Epithelial cell of proximal tubule (primary cell): ENCODE measurements at regions not wholly inside any gene's neighbourhood (a gene's known extent, or its start where the extent isn't known, plus 50 kb on each side); places are given as distances from the start of the nearest gene placed in this dataset.
A peak's percentile ranks its signal among the peaks of the same experiment; 100 is the strongest.

Experiments used
- DNase-seq: peaks from one replicate; pipeline ENCODE4 v3.0.0-alpha.2; 2011; ENCODE audit warnings: low read depth
- H3K4me3 ChIP-seq: 2 replicates; pipeline ENCODE4 v1.5.1; 2011; ENCODE audit warnings: low read depth, mild to moderate bottlenecking, low read length
- CTCF ChIP-seq: conservative IDR thresholded peaks from 2 replicates; pipeline ENCODE4 v1.5.1; 2012; ENCODE audit warnings: low read depth, mild to moderate bottlenecking, low read length

GRCh38 chr4:20302336-20302735 lies 50.6 kb downstream of the SLIT2 start:
- TF ChIP-seq CTCF: no peak
- no peak overlapping the region for H3K4me3 ChIP-seq
- no peak for DNase-seq

- DNase-seq: no peak
- no peak overlapping the region for H3K4me3 ChIP-seq
- TF ChIP-seq CTCF: peak; percentile 64
These were observed 54.3 kb downstream of the SLIT2 start for GRCh38 chr4:20305976-20306375.

GRCh38 chr4:20311856-20312255 lies 60.2 kb downstream of the SLIT2 start:
- no peak overlapping the region for H3K4me3 ChIP-seq
- DNase-seq: no peak
- TF ChIP-seq CTCF: no peak

GRCh38 chr4:20313237-20314030 lies 61.7 kb downstream of the SLIT2 start:
- DNase-seq: no peak
- TF ChIP-seq CTCF: peak; percentile 46

GRCh38 chr4:20317424-20317985 lies 65.8 kb downstream of the SLIT2 start:
- TF ChIP-seq CTCF: no peak

More at GRCh38 chr4:20313237-20314030, 61.7 kb downstream of the SLIT2 start:
- H3K4me3 ChIP-seq: no peak overlapping the region

GRCh38 chr4:20318001-20318908 lies 66.5 kb downstream of the SLIT2 start:
- H3K4me3 ChIP-seq: no peak overlapping the region
- DNase-seq: no peak
- no peak for TF ChIP-seq CTCF

More at GRCh38 chr4:20317424-20317985, 65.8 kb downstream of the SLIT2 start:
- no peak for DNase-seq
- no peak overlapping the region for H3K4me3 ChIP-seq
